Jurkat, Clone E6-1 (cell line): ENCODE measurements at regions not wholly inside any gene's neighbourhood (a gene's known extent, or its start where the extent isn't known, plus 50 kb on each side); places are given as distances from the start of the nearest gene placed in this dataset.

Experiments
- DNase-seq: peaks from one replicate; pipeline ENCODE4 v3.0.0-alpha.2; 2011; ENCODE audit warnings: low read depth, low spot score
- H3K4me3 ChIP-seq: 2 replicates; pipeline ENCODE4 v1.5.1; 2011; ENCODE audit warnings: mild to moderate bottlenecking, low read length, control low read depth, moderate library complexity

GRCh38 chr15:37528432-37528831 lies 406.0 kb upstream of the TMCO5A start:
- no peak overlapping the region for H3K4me3 ChIP-seq
- DNase-seq: no peak

DNA sequence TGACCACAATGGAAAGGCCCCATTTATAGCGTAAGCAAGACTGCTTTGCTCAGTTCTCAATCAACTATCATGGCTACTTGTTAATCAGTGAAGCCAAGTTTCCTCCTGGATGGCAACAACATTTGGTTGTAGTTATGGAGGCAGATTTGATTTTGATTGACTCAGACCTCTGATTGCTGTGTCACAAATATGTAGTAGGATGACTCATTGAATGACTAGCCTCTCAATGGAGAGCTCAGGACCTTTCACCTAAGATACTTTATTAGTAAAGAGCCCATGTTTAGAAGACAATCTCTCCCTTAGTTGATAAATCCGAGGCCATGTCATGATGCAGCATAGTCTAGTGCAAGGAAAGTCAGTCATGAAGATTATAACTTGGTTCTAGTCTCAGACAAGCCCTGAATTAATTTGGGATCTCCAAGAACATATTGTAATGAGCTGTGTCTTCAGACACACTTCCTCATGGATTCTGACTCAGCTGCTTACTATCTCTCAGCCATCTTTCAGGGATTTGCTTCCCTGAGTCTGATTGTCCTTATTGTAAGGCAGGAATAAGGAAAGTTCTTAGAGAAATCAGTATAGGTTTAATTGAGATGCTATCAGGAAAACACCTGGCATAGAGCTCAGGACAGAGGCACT lies 397.4 kb upstream of the TMCO5A start:
- H3K4me3 ChIP-seq: no peak overlapping the region
- DNase-seq: no peak

DNA sequence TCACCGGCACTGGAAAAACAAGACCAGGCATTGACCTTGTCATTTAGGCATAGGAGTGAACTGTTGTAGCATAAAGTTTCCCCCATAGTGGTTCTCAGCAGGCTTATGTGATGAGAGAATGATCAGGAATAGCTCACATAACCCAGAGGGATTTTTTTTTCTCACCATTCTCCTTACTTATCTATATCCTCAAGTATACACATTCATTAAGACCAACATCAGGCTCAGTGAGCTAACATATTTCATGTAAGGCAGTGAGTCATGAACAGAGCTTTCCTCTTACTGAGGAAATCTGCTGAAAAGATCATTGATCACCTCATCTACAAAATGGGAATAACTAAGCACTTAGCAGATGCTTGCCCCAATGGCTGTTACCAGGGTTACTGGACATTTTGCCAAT lies 396.6 kb upstream of the TMCO5A start:
- no peak overlapping the region for H3K4me3 ChIP-seq
- DNase-seq: no peak

GRCh38 chr15:37548116-37548515 lies 386.3 kb upstream of the TMCO5A start:
- no peak overlapping the region for H3K4me3 ChIP-seq
- DNase-seq: no peak

- no peak for DNase-seq
- no peak overlapping the region for H3K4me3 ChIP-seq
Measured at GRCh38 chr15:37550360-37551024, 383.9 kb upstream of the TMCO5A start.

DNA sequence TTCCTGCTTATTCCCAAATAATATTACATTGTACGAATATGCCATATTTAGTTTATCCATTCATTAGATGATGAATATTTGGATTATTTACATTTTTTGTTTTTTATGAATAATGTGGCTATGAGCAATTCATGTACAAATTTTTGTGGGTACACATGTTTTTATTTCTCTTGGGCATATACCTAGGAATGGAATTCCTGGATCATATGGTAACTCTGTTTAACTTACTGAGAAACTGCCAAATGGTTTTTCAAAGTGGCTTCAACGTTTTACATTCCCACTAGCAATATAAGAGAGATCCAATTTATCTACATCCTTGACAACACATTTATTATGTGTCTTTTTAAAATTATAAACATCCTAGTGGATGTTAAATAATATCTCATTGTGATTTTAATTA lies 362.0 kb upstream of the TMCO5A start:
- no peak overlapping the region for H3K4me3 ChIP-seq
- DNase-seq: no peak

DNA sequence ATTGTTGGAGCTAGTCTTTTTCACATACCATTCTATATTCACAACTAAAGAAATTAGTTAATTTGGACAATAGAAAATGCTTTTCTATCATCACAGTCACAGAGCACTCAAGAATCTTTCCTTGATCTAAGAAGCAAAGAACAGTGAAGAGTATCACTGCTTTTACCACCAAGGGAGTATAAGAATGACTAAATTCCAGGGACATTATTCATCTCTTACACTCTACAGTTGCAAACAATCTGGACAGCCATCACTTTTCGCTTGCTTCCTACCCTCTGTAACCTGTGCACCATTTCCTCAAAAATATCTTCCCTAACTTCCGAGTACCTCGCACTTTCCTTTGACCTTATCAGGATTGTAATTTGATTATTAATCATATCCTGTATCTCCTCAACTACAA lies 359.5 kb upstream of the TMCO5A start:
- H3K4me3 ChIP-seq: no peak overlapping the region
- no peak for DNase-seq

DNA sequence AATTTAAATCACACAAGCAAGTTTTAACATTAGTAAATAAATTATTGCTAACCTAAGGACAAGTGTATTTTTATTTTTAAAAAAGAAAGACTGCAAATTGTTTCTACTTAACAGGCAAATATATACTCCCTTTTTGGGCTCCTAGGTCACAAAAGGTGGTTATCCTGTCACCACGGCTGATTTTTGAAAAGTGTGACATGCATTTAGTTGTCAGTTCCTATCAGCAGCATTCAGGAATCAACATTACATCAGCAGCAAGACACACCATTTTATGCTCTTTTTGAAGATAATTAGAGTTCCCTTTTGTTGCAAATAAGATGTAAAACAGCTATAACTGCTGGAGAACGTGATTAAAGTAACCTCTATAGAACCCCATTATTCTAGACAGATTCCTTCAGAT lies 357.5 kb upstream of the TMCO5A start:
- no peak overlapping the region for H3K4me3 ChIP-seq
- DNase-seq: no peak

DNA sequence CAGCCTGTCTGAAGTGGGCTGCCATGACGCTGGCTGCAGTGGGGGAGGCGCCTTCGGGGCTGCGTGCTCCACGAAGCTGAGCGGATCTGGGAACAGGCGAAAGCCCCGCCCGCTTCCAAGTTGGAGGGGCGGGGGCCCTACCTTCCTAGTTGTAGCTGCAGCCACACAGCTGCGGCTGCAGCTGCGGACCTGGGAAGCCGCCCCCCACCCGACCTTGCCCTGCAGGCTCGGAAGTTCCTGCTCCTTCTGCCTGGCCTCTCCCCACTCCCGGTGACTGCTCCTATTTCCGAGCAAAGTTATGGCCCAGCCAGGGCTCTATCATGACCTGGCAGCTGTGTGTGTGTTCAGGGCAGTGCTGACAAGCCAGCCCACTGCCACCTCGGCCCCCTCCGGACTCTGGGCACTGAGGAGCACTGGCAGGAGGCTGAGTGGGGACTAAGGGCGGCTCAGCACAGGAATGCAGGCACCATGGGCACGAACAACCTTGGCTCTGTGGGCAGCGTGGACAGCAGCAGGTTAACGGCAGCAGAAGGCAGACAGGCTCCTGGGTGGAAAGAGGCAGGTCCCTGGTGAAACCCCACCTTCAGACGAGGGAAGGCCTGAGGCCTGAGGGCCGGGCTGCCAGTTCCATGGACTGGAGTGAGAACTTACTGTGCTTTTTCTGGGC lies 352.4 kb upstream of the TMCO5A start:
- DNase-seq: no peak
- no peak overlapping the region for H3K4me3 ChIP-seq

DNA sequence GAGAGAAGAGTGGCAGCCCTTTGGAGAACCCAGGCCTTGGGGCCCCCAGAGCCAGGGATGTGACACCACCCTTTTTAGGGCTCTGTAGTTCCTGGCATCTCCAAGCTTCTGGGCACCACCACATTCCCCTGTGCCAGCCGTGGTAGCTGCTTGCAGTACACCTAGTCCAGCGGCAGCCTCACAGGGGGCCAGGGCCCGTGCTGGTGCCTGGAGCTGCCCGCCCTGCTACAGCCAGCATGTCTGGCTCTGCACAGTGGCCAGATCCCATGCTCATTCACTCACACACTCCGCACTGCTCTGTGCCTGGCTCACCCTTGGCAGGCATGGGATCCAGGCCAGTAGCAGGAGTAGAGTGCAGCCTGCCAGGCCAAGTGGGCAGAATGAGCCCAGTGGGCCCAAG lies 351.6 kb upstream of the TMCO5A start:
- no peak overlapping the region for H3K4me3 ChIP-seq
- no peak for DNase-seq

GRCh38 chr15:37586011-37586583 lies 348.3 kb upstream of the TMCO5A start:
- DNase-seq: no peak
- H3K4me3 ChIP-seq: no peak overlapping the region

- H3K4me3 ChIP-seq: no peak overlapping the region
- DNase-seq: no peak
Measured at GRCh38 chr15:37586976-37587375, 347.5 kb upstream of the TMCO5A start.

- no peak overlapping the region for H3K4me3 ChIP-seq
- DNase-seq: no peak
Measured at GRCh38 chr15:37594417-37594816, 340.0 kb upstream of the TMCO5A start.

DNA sequence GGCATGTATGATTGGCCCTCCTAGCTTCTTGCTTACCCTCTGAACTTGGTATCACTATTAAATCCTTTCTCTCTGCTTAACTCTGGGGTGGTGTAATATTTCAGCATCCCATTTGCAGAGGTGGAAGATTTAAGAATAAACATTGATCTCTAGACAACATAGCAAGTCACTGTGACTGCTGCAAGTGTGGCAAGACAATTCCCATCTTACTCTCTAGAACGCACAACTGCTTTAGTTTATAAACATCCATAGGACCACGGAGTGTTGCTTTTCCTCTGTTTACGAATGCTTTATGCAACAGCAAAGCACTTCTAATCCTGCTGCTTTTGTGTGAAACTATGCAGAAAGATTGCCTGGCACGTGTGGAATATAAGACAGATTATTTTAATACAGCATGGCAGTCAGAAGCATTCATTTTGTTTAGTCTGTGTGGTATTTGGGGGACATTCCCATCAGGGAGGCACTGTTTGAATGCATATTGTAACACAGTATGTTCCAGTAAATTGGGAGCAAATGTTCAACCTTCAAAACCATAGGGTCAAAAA lies 338.9 kb upstream of the TMCO5A start:
- no peak for DNase-seq

DNA sequence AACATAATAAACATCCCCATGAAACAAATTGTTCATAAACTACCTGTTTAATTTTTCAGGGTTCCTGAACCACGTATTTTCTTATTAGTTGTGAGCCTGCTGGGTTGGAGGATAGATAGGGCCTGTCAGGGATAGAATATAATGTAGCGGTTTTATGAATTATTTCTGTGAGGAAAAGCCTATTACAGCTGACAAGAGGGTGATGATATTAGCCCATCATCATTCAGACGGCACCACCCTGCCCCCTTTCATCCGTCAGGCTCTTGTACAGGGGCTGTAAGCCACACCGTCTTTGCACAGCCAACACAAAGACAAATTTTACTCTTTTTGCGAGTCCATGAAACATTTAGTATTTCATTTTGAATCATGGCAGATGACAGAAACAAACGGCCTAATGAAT lies 335.3 kb upstream of the TMCO5A start:
- no peak for DNase-seq
- H3K4me3 ChIP-seq: no peak overlapping the region

More for the DNA sequence above, 338.9 kb upstream of the TMCO5A start:
- no peak overlapping the region for H3K4me3 ChIP-seq

- DNase-seq: no peak
- no peak overlapping the region for H3K4me3 ChIP-seq
Measured at GRCh38 chr15:37616215-37616614, 318.2 kb upstream of the TMCO5A start.

- no peak overlapping the region for H3K4me3 ChIP-seq
- no peak for DNase-seq
Measured at GRCh38 chr15:37618353-37618752, 316.1 kb upstream of the TMCO5A start.

DNA sequence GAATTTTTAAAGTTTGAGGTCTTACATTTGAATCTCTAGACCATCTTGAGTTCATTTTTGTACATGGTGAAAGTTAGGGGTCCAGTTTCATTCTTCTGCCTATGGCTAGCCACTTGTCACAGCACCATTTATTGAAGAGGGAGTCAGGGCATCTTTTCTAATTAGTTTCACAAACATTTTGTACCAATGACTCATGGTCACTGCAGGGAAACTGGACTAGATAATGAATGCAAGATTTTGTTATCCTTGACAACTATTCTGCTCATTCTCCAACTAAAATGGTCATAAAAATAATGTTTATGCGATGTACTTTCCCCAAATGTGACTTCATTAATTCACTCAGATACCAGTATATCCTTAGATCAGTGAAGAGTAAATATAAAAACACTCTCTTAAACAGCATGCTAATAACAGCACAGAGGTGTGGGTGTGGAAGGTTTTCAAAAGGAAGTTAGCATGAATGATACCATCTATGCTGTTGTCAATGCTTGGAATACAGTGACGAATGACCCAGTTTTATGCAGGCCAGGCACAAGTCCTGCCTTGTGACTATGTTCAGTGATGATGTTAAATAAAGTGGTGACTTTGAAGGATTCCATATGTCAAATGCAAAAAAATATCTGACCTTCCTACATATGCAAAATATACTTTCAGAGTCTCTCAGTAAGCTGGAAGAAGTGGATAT lies 314.9 kb upstream of the TMCO5A start:
- no peak overlapping the region for H3K4me3 ChIP-seq
- no peak for DNase-seq

- no peak overlapping the region for H3K4me3 ChIP-seq
- no peak for DNase-seq
Measured at GRCh38 chr15:37625576-37625975, 308.9 kb upstream of the TMCO5A start.

DNA sequence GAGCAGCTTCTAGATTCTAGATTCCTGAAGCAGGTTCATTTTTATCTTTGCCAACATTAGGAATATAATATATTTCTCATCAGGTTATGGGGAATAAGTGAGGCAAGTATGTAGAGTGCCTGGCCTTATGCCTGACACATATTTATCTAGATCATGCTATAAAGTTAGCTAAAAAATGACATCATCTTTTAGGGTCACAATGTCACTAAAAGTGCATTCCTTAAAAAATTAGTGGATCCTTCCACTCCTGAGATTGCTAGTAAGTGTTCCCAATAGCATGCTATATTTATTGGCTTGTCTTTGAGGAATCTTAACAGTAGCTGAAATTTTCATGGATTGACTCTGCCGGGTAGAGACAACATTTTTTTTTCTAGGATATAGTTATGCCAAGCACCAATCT lies 305.9 kb upstream of the TMCO5A start:
- DNase-seq: no peak
- H3K4me3 ChIP-seq: no peak overlapping the region
